HG03571 (cell line): ENCODE measurements at regions not wholly inside any gene's neighbourhood (a gene's known extent, or its start where the extent isn't known, plus 50 kb on each side); places are given as distances from the start of the nearest gene placed in this dataset.

Source experiments
- ATAC-seq: cut with Tn5 transposase; IDR thresholded peaks from one replicate; pipeline ENCODE4 v1.9.1; 2021; ENCODE audit not compliant: unreplicated experiment

GRCh38 chr9:118985851-118986250, 383.4 kb downstream of the BRINP1 start:
- no peak for ATAC-seq

GRCh38 chr9:118987167-118987566, 382.1 kb downstream of the BRINP1 start:
- ATAC-seq = no peak

- no peak for ATAC-seq
Measured at GRCh38 chr9:118990949-118991348, 378.3 kb downstream of the BRINP1 start.

- ATAC-seq = no peak
Measured at GRCh38 chr9:118991366-118992285, 377.6 kb downstream of the BRINP1 start.

- no peak for ATAC-seq
Measured at GRCh38 chr9:118992813-118993794, 376.1 kb downstream of the BRINP1 start.

- no peak for ATAC-seq
Measured at GRCh38 chr9:118993965-118994364, 375.3 kb downstream of the BRINP1 start.

- ATAC-seq = no peak
Measured at GRCh38 chr9:119002491-119002890, 366.7 kb downstream of the BRINP1 start.

GRCh38 chr9:119003201-119003611, 366.0 kb downstream of the BRINP1 start:
- ATAC-seq = no peak

DNA sequence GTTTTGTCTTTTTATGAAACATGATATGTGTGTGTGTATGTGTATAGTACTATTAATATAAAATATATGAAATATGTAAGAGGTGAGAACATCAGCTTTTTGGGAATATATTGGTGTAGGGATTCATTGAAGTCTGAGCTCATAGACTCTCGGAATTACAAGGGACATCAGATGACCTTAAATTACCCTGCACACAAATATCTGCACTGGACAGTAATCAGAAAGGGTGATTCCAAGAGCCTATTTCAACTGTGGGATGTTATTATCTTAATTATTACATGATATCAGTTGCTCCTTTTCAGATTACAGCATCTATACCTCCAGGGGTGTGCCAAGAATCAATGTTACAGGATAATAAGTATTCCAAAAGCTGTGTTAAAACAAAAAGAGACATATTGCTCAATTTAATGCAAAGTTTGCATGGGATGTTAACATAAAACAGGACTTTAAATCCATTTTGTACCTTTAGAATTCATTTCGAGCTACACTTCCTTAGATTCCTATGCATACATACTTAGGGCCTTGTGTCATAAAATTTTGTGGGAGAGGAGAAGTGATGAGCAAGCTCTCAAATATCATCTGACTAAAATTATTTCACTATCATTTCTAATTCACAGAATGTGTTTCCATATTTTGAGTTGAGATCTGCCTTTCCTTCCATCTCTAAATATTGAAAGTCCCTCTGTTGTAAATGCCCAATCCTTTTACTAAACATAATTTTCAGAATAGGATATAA, 365.2 kb downstream of the BRINP1 start:
- ATAC-seq = no peak

GRCh38 chr9:119004618-119004990, 364.6 kb downstream of the BRINP1 start:
- ATAC-seq = no peak

DNA sequence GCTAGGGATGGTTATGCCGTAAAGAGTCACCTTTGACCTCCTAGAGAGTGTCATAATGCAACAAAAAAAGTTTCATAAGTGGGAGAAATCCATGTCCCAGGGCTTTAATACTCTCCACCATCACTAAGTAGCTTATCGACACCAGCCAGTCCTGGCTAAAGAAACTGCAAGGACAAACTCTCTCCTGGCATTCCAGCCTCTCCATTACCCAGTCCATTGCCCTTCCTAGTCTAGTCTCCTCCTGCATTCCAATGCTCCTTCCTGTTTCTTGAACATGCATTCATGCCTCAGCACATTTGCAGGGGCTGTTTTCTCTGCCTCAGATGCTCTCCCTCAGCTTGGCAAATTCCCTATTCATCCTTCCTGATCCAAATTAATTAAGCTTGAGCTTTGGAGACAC, 364.1 kb downstream of the BRINP1 start:
- ATAC-seq = no peak

GRCh38 chr9:119009249-119009648, 360.0 kb downstream of the BRINP1 start:
- ATAC-seq = no peak

DNA sequence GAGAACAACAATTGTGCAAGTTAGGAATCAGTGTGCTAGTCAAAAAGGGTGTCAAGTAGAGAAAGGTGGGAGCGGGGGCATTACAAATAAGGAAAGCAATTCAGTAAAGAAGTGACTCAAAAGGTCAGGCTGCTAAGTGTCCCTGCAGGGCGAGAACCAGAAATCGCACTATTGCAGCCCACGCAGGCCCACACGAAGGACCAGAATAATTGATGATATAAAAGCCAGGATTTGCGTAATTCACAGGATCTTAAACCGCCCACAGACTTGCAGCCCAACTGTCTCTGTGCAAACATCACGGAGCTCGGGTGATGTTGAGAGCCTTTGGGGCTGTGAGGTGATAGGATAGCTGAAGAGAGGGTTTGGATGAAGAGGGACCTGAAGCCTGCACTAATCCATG, 349.0 kb downstream of the BRINP1 start:
- no peak for ATAC-seq

DNA sequence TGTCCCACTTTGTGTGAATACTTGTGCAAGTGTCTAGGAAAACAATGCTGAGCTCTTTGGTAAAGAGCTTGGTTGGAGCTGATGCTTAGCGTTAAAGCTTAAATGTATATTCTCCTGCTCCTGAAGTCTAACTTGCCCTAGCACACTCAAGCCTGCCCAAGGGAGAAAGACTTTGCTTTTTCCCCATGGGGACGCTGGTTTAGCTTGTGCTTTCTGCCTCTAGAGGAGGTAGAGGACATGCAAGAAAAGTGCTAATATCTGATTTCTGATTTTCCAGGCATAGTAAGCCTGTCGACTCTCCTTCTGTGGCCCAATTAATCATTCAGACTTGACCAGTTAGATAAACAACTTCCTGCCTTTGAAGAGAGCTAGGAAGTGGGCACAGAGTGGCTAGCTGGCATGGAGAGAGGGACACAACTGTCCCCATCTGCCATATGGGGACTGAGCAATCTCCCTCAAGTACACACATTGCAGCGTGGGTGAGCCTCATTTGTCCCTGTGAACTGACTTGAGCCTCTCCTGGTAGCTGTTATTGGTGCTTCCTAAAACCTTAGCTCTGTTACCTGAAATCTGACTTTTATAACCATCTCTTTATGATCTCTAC, 348.4 kb downstream of the BRINP1 start:
- no peak for ATAC-seq

DNA sequence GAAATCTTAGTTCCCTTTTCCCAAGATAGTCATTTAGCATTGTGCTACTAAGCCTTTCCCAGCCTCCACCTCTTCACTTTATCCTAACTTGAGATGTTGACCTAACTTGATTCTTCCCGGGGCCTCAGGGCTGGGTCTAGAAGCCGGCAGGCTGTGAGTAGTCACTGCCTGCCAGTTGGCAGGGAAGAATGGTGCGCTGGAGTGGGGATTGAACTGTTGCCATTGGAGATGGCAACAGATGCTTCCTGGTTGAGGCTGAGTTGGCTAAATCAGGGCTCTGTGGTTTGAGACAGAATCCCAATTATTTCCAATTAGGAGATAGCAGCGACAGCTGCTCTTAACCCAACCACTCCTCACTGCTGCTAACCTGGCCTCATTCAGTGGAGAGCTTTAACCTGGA, 343.1 kb downstream of the BRINP1 start:
- no peak for ATAC-seq

GRCh38 chr9:119027901-119028699, 341.1 kb downstream of the BRINP1 start:
- no peak for ATAC-seq

DNA sequence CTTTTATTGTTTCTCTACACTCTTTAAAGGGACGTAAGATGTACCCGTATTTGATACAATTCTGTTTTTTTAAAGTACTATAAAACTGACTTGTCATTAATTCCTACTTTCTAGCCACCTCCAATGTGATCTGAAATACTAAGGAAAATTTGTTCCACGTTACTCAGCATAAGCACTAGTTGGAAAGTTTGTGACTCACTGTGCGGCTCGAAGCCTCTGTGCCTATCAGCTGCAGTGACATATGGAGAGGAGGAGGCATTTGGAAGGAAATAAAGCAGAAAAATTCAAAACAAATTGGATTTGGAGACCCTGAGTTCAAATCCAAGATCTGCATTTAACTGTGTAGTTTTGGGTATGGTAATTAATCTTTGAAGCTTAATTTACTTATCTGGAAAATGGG, 339.3 kb downstream of the BRINP1 start:
- no peak for ATAC-seq

GRCh38 chr9:119033596-119033995, 335.6 kb downstream of the BRINP1 start:
- ATAC-seq = no peak

GRCh38 chr9:119036969-119037368, 332.3 kb downstream of the BRINP1 start:
- no peak for ATAC-seq

DNA sequence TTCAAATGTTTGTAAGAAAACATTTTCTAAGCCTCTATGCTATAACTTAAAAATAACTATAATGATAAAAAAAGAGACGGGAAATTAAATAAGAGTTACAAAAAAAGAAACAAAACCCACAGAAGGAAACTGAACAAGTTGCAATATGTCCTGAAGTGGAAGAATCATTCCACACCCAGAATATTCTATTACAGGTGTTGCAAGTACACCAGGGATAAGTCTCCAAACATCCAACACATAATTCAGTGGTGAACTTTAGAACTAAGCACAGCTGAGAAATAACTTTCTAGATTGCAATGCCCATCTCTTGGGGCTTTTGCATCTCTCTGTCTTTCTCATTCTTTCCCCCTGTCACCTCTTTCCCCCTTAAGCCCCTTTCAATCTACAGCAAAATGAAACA, 325.2 kb downstream of the BRINP1 start:
- no peak for ATAC-seq
